ENCODE measurements at regions not wholly inside any gene's neighbourhood (a gene's known extent, or its start where the extent isn't known, plus 50 kb on each side); places are given as distances from the start of the nearest gene placed in this dataset.

DNA sequence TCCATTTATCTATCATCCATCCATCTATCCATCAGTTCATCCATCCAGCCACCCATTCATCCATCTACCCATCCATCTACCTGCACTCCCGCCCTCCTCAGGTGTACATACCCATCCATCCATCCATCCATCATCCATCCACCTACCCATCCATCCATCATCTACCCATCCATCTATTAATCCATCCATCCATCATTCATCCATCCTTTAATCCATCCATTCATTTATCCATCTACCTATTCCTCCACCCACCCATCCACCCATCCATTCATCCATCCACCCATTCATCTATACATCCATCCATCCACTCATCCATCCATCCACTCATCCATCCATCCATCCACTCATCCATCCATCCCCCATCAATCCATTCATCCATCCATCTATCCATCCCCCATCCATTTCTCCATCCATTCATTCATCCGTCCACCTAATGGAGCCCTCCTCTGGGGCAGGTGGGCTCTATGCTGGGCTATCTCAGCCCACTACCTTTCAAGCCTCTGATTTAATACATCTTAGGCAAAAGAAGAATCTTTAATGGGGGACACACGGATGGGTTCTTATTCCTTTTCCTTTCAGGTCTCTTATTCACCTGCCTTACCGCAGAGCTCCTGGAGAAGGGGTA lies 178.9 kb downstream of the URI1 start:
- Histone ChIP-seq H3K36me3 (ENCODE audit: control insufficient read depth in 3 of 3, insufficient read depth in 3 of 3, low read length in 3 of 3) (no peaks in the 10 kb centered on the region), H3K4me1 (ENCODE audit: control insufficient read depth in 3 of 3, insufficient read depth in 3 of 3, low read length in 3 of 3) (no peaks in the 10 kb centered on the region), H3K4me3 (ENCODE audit: low read length in 3 of 3) (no peak overlapping the region), H3K27me3 (ENCODE audit: control insufficient read depth in 3 of 3, insufficient read depth in 3 of 3, low read length in 3 of 3) (peaks cover 15 to 35% (median 29%) of the 10 kb centered on the region in 3 donors), H3K9ac (ENCODE audit: low read depth in 1 of 3, low read length in 3 of 3) (no peak overlapping the region), H3K27ac (ENCODE audit: low read depth, low read length) (no peak overlapping the region), H3K9me3 (ENCODE audit: control insufficient read depth in 3 of 3, low read length in 3 of 3) (no peaks in the 10 kb centered on the region)

GRCh38 chr19:30122431-30122830 lies 180.4 kb downstream of the URI1 start:
- Histone ChIP-seq H3K27me3 (ENCODE audit: control insufficient read depth in 3 of 3, insufficient read depth in 3 of 3, low read length in 3 of 3) (peaks cover 15 to 32% (median 22%) of the 10 kb centered on the region in 3 donors), H3K27ac (ENCODE audit: low read depth, low read length) (no peak overlapping the region), H3K9ac (ENCODE audit: low read depth in 1 of 3, low read length in 3 of 3) (no peak overlapping the region), H3K36me3 (ENCODE audit: control insufficient read depth in 3 of 3, insufficient read depth in 3 of 3, low read length in 3 of 3) (no peaks in the 10 kb centered on the region), H3K9me3 (ENCODE audit: control insufficient read depth in 3 of 3, low read length in 3 of 3) (no peaks in the 10 kb centered on the region), H3K4me3 (ENCODE audit: low read length in 3 of 3) (no peak overlapping the region), H3K4me1 (ENCODE audit: control insufficient read depth in 3 of 3, insufficient read depth in 3 of 3, low read length in 3 of 3) (no peaks in the 10 kb centered on the region)

GRCh38 chr19:30123119-30123518 lies 181.1 kb downstream of the URI1 start:
- Histone ChIP-seq H3K27me3 (ENCODE audit: control insufficient read depth in 3 of 3, insufficient read depth in 3 of 3, low read length in 3 of 3) (peaks cover 15 to 32% (median 22%) of the 10 kb centered on the region in 3 donors), H3K9me3 (ENCODE audit: control insufficient read depth in 3 of 3, low read length in 3 of 3) (no peaks in the 10 kb centered on the region), H3K36me3 (ENCODE audit: control insufficient read depth in 3 of 3, insufficient read depth in 3 of 3, low read length in 3 of 3) (no peaks in the 10 kb centered on the region), H3K27ac (ENCODE audit: low read depth, low read length) (no peak overlapping the region), H3K4me1 (ENCODE audit: control insufficient read depth in 3 of 3, insufficient read depth in 3 of 3, low read length in 3 of 3) (no peaks in the 10 kb centered on the region), H3K9ac (ENCODE audit: low read depth in 1 of 3, low read length in 3 of 3) (no peak overlapping the region), H3K4me3 (ENCODE audit: low read length in 3 of 3) (no peak overlapping the region)

DNA sequence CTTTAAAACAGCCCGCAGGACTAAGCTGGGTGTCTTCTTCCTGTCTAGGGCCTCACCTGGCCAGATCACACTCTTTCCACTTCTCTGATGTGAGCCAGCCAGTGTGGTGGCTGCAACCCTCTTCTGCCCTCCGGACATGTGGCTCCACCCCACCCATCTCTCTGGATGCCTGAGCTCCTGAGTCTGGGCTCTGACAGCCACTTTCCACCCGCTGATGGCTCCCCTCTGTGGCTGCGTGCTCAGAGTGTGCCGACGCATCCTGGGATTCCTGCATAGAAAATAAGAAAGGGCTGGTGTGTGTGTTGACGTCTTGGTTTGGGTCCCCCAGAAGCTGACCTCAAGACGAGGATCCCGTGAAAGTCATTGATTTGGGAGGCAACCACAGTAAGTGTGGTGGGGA lies 181.6 kb downstream of the URI1 start:
- Histone ChIP-seq H3K27me3 (ENCODE audit: control insufficient read depth in 3 of 3, insufficient read depth in 3 of 3, low read length in 3 of 3) (peaks cover 15 to 30% (median 21%) of the 10 kb centered on the region in 3 donors), H3K9me3 (ENCODE audit: control insufficient read depth in 3 of 3, low read length in 3 of 3) (no peaks in the 10 kb centered on the region), H3K9ac (ENCODE audit: low read depth in 1 of 3, low read length in 3 of 3) (no peak overlapping the region), H3K36me3 (ENCODE audit: control insufficient read depth in 3 of 3, insufficient read depth in 3 of 3, low read length in 3 of 3) (no peaks in the 10 kb centered on the region), H3K4me3 (ENCODE audit: low read length in 3 of 3) (no peak overlapping the region), H3K27ac (ENCODE audit: low read depth, low read length) (no peak overlapping the region), H3K4me1 (ENCODE audit: control insufficient read depth in 3 of 3, insufficient read depth in 3 of 3, low read length in 3 of 3) (no peaks in the 10 kb centered on the region)

DNA sequence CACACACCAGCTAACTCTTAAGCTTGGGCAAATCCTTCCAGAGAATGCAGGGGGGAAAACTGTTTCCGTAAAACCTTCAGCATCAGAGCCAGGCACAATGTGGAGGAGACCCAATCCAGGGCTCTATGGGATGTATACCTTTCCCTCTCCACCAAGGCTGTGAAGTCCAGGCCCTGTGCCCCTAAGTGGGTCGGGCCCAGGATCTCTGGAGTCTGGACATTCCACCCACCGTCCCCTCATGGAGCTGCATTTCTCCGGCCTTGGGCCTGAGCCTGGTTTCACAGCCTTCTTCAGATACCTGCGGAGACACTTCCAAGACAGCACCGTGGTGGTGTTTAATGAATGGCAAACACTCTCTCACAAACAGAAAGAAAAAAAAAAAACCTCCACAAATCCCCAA lies 186.2 kb downstream of the URI1 start:
- Histone ChIP-seq H3K36me3 (ENCODE audit: control insufficient read depth in 3 of 3, insufficient read depth in 3 of 3, low read length in 3 of 3) (no peaks in the 10 kb centered on the region), H3K27ac (ENCODE audit: low read depth, low read length) (no peak overlapping the region), H3K27me3 (ENCODE audit: control insufficient read depth in 3 of 3, insufficient read depth in 3 of 3, low read length in 3 of 3) (peaks cover 0 to 8% (median 4%) of the 10 kb centered on the region in 3 donors), H3K4me3 (ENCODE audit: low read length in 3 of 3) (no peak overlapping the region), H3K9ac (ENCODE audit: low read depth in 1 of 3, low read length in 3 of 3) (no peak overlapping the region), H3K4me1 (ENCODE audit: control insufficient read depth in 3 of 3, insufficient read depth in 3 of 3, low read length in 3 of 3) (no peaks in the 10 kb centered on the region), H3K9me3 (ENCODE audit: control insufficient read depth in 3 of 3, low read length in 3 of 3) (no peaks in the 10 kb centered on the region)

DNA sequence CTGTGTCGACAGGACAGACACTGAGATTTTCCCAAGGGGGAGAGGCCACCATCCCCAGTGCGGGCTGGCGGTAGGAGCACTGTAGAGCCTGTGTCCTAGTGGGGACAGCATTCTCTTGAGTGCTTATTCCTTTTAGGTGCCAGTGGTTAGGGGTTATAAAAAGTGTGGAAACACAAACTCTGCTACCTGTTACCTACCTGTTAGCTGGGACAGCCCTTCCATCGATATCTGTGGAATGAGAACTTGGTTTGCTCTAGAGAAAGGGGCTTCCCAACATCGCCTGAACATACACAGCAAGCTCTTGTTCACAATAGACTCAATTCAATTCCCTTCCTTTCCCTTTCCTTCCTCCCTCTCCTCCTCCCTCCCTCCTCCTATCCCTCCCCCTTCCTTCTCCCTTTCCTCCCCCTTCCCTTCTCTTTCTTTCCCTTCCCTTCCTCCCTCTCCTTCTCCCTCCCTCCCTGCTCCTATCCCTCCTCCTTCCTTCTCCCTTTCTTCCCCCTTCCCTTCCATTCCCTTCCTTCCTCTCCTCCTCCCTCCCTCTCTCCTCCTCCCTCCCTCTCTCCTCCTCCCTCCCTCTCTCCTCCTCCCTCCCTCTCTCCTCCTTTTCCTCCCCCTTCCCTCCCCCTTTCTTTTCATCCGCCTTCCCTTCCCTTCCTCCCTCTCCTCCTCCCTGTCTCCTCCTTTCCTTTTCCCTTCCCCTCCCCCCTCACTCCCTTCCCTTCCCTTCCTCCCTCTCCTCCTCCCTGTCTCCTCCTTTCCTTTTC lies 188.5 kb downstream of the URI1 start:
- Histone ChIP-seq H3K9ac (ENCODE audit: low read depth in 1 of 3, low read length in 3 of 3) (no peak overlapping the region), H3K36me3 (ENCODE audit: control insufficient read depth in 3 of 3, insufficient read depth in 3 of 3, low read length in 3 of 3) (no peaks in the 10 kb centered on the region), H3K4me1 (ENCODE audit: control insufficient read depth in 3 of 3, insufficient read depth in 3 of 3, low read length in 3 of 3) (no peaks in the 10 kb centered on the region), H3K4me3 (ENCODE audit: low read length in 3 of 3) (no peak overlapping the region), H3K9me3 (ENCODE audit: control insufficient read depth in 3 of 3, low read length in 3 of 3) (no peaks in the 10 kb centered on the region), H3K27ac (ENCODE audit: low read depth, low read length) (no peak overlapping the region), H3K27me3 (ENCODE audit: control insufficient read depth in 3 of 3, insufficient read depth in 3 of 3, low read length in 3 of 3) (peaks cover 0 to 3% (median 0%) of the 10 kb centered on the region in 3 donors)

DNA sequence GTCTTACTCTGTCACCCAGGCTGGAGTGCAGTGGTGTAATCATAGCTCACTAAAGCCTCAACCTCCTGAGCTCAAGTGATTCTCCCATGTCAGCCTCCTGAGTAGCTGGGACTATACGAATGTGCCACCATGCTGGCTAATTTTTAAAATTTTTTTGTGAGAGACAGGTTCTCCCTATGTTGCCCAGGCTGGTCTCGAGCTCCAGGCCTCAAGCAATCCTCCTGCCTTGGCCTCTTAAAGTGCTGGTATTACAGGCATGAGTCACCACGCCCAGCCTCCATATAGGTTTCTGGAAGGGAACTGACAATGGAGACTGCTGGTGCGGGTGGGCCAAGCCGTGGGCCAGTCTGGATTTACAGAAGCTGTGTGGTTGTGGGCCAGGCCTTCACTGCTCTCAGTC lies 189.2 kb downstream of the URI1 start:
- no peaks in the 10 kb centered on the region for H3K9me3 ChIP-seq (ENCODE audit: control insufficient read depth in 3 of 3, low read length in 3 of 3)
- no peaks in the 10 kb centered on the region for H3K4me1 ChIP-seq (ENCODE audit: control insufficient read depth in 3 of 3, insufficient read depth in 3 of 3, low read length in 3 of 3)
- no peak overlapping the region for H3K9ac ChIP-seq (ENCODE audit: low read depth in 1 of 3, low read length in 3 of 3)
- no peak overlapping the region for H3K27ac ChIP-seq (ENCODE audit: low read depth, low read length)
- H3K27me3 ChIP-seq (ENCODE audit: control insufficient read depth in 3 of 3, insufficient read depth in 3 of 3, low read length in 3 of 3) = peaks cover 0 to 3% (median 0%) of the 10 kb centered on the region in 3 donors
- no peak overlapping the region for H3K4me3 ChIP-seq (ENCODE audit: low read length in 3 of 3)
- H3K36me3 ChIP-seq (ENCODE audit: control insufficient read depth in 3 of 3, insufficient read depth in 3 of 3, low read length in 3 of 3) = no peaks in the 10 kb centered on the region

DNA sequence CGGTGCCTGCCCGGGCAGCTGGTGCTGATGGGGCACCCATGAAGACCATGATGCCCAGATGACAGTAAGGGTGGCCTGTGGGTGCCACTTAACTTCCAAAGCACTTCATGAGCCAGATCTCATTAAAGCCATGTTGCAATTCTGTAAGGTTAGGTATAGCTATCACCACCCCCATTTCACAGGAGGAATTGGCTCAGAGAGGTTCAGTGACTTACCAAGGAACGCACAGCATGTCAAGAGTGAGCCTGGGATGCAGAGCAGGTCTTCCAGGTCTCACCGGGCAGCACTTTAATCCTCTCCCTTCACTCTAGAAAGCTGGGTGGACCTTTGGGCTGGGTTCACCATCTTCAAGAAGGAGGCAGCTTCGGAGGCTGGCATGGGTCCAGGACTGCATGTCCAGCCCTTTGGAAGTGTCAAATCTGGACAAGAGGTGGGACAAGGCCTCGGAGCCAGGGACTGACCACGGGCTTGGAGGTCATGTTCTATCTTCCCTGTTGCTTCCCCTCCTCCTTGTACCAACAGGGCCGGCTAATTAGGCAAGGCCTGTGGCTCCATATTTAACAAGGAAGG lies 189.8 kb downstream of the URI1 start:
- Histone ChIP-seq H3K9ac (ENCODE audit: low read depth in 1 of 3, low read length in 3 of 3) (no peak overlapping the region), H3K27ac (ENCODE audit: low read depth, low read length) (no peak overlapping the region), H3K4me1 (ENCODE audit: control insufficient read depth in 3 of 3, insufficient read depth in 3 of 3, low read length in 3 of 3) (no peaks in the 10 kb centered on the region), H3K36me3 (ENCODE audit: control insufficient read depth in 3 of 3, insufficient read depth in 3 of 3, low read length in 3 of 3) (no peaks in the 10 kb centered on the region), H3K4me3 (ENCODE audit: low read length in 3 of 3) (no peak overlapping the region), H3K9me3 (ENCODE audit: control insufficient read depth in 3 of 3, low read length in 3 of 3) (no peaks in the 10 kb centered on the region), H3K27me3 (ENCODE audit: control insufficient read depth in 3 of 3, insufficient read depth in 3 of 3, low read length in 3 of 3) (peaks cover 0 to 3% (median 0%) of the 10 kb centered on the region in 3 donors)

GRCh38 chr19:30132343-30133075 lies 190.5 kb downstream of the URI1 start:
- Histone ChIP-seq H3K36me3 (ENCODE audit: control insufficient read depth in 3 of 3, insufficient read depth in 3 of 3, low read length in 3 of 3) (no peaks in the 10 kb centered on the region), H3K4me1 (ENCODE audit: control insufficient read depth in 3 of 3, insufficient read depth in 3 of 3, low read length in 3 of 3) (no peaks in the 10 kb centered on the region), H3K27ac (ENCODE audit: low read depth, low read length) (no peak overlapping the region), H3K4me3 (ENCODE audit: low read length in 3 of 3) (no peak overlapping the region), H3K9me3 (ENCODE audit: control insufficient read depth in 3 of 3, low read length in 3 of 3) (no peaks in the 10 kb centered on the region), H3K9ac (ENCODE audit: low read depth in 1 of 3, low read length in 3 of 3) (no peak overlapping the region), H3K27me3 (ENCODE audit: control insufficient read depth in 3 of 3, insufficient read depth in 3 of 3, low read length in 3 of 3) (peaks cover 0 to 3% (median 0%) of the 10 kb centered on the region in 3 donors)

Data from skeletal muscle tissue (tissue), 3 donors.